ENCODE measurements at regions not wholly inside any gene's neighbourhood (a gene's known extent, or its start where the extent isn't known, plus 50 kb on each side); places are given as distances from the start of the nearest gene placed in this dataset.

- TF ChIP-seq CTCF (conservative IDR thresholded peaks at IDR 0.05; ENCODE audit: low read length) (no peak), EZH2phosphoT487 (IDR thresholded peaks at IDR 0.05; ENCODE audit: borderline replicate concordance) (no peak)
These were observed 99.0 kb upstream of the OTUD4 start for GRCh38 chr4:145279122-145279960.
